ENCODE measurements at regions not wholly inside any gene's neighbourhood (a gene's known extent, or its start where the extent isn't known, plus 50 kb on each side); places are given as distances from the start of the nearest gene placed in this dataset.

DNA sequence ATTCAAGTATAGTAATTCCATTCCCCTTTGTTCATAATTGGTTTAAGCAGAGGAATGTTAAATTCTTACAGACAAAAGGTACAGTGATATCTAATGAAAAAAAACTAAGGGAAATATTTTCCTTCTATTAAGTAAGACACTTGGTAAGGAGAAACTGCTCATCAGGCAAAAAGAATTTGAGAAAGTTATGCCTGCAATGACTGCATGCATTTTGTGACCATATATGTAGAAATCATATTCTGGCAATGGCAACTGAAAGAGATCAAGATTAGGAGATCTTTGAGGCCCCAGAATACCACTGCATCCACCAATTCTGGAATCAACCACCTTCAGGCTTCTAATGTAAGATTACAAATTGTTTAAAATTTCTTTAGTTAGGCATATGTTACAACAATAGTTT is 364.8 kb downstream of the PCDH10 start:
- ChIA-PET POLR2A (no interaction called here), CTCF (no interaction called here)
- TF ChIP-seq ELF4 (IDR thresholded peaks at IDR 0.05) (no peak), HDGF (IDR thresholded peaks at IDR 0.05; ENCODE audit: borderline replicate concordance) (no peak), TARDBP (IDR thresholded peaks at IDR 0.05) (no peak), SP1 (IDR thresholded peaks at IDR 0.05) (no peak), L3MBTL2 (conservative IDR thresholded peaks at IDR 0.05) (no peak), ZNF384 (IDR thresholded peaks at IDR 0.05) (no peak), NFRKB (IDR thresholded peaks at IDR 0.05) (no peak), BHLHE40 (IDR thresholded peaks at IDR 0.05; ENCODE audit: borderline replicate concordance) (no peak), FOXK2 (IDR thresholded peaks at IDR 0.05) (no peak), CTBP1 (IDR thresholded peaks at IDR 0.05; ENCODE audit: borderline replicate concordance) (no peak), SUZ12 (IDR thresholded peaks at IDR 0.05) (no peak), ARNT (IDR thresholded peaks at IDR 0.05) (no peak), FOXA1 (IDR thresholded peaks at IDR 0.05) (no peak), LEF1 (IDR thresholded peaks at IDR 0.05; ENCODE audit: borderline replicate concordance) (no peak)
- TF ChIP-seq, protein P1, sequence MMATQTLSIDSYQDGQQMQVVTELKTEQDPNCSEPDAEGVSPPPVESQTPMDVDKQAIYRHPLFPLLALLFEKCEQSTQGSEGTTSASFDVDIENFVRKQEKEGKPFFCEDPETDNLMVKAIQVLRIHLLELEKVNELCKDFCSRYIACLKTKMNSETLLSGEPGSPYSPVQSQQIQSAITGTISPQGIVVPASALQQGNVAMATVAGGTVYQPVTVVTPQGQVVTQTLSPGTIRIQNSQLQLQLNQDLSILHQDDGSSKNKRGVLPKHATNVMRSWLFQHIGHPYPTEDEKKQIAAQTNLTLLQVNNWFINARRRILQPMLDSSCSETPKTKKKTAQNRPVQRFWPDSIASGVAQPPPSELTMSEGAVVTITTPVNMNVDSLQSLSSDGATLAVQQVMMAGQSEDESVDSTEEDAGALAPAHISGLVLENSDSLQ (IDR thresholded peaks at IDR 0.05): no peak
- no peak for DNase-seq (ENCODE audit: extremely low spot score)

DNA sequence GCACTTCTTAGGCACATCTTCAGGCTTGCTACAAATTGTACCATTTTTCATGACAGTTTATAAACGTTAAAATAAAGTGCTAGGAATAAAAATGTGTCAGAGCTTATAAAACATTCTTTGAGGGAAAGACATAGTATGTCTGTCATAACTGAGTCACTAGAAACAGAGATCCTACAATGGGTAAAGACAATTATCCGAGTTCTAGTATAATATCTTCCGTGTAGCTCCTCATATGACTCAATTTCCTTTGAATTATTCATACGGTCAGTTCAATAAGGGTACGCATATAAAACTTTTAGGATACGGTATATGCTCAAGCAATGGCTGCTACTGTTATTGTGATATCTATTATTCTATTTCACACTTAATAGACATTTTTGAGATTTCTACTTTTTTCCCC is 349.1 kb downstream of the PCDH10 start:
- ChIA-PET POLR2A (no interaction called here), CTCF (interaction anchor here (0.7 kb wide), 1 partner anchor 52 kb away, joined by 3 read pairs; no protein-coding TSS in a partner anchor)
- TF ChIP-seq L3MBTL2 (conservative IDR thresholded peaks at IDR 0.05) (no peak), FOXM1 (IDR thresholded peaks at IDR 0.05; ENCODE audit: borderline replicate concordance) (no peak), SUZ12 (IDR thresholded peaks at IDR 0.05) (no peak)
- DNase-seq (ENCODE audit: extremely low spot score): no peak

DNA sequence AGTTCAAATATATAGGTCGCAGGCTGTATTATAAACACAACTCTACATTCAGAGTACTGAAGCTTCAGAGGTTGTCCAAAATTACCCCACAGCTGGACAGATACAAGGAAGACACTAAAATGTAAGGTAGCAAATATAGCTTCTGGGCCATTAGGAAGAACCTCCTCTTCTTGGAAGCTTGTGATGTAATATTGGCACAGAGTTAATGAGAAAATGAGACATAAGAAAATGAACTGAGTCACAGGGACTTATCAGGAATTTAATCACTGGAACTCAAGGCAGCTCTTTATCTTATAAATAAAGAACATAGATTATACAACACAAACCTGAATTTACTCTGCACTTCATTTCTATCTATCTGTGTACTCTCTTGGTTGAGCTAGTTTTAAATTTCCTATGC is 344.7 kb downstream of the PCDH10 start:
- no peak for TF ChIP-seq CTBP1 (IDR thresholded peaks at IDR 0.05; ENCODE audit: borderline replicate concordance)
- TF ChIP-seq FOXK2 (IDR thresholded peaks at IDR 0.05): no peak
- no peak for TF ChIP-seq FOXM1 (IDR thresholded peaks at IDR 0.05; ENCODE audit: borderline replicate concordance)
- TF ChIP-seq, protein P1 (IDR thresholded peaks at IDR 0.05): no peak
- no peak for TF ChIP-seq LEF1 (IDR thresholded peaks at IDR 0.05; ENCODE audit: borderline replicate concordance)
- TF ChIP-seq BHLHE40 (IDR thresholded peaks at IDR 0.05; ENCODE audit: borderline replicate concordance): no peak
- TF ChIP-seq HDGF (IDR thresholded peaks at IDR 0.05; ENCODE audit: borderline replicate concordance): no peak
- no peak for TF ChIP-seq ZNF384 (IDR thresholded peaks at IDR 0.05)
- no peak for TF ChIP-seq TARDBP (IDR thresholded peaks at IDR 0.05)
- TF ChIP-seq FOXA1 (IDR thresholded peaks at IDR 0.05): no peak
- TF ChIP-seq SUZ12 (IDR thresholded peaks at IDR 0.05): no peak
- TF ChIP-seq ELF4 (IDR thresholded peaks at IDR 0.05): no peak
- TF ChIP-seq L3MBTL2 (conservative IDR thresholded peaks at IDR 0.05): no peak
- no peak for TF ChIP-seq ARNT (IDR thresholded peaks at IDR 0.05)
- TF ChIP-seq NFRKB (IDR thresholded peaks at IDR 0.05): no peak
- DNase-seq (ENCODE audit: extremely low spot score): no peak
- ChIA-PET CTCF (no interaction called here), POLR2A (no interaction called here)

DNA sequence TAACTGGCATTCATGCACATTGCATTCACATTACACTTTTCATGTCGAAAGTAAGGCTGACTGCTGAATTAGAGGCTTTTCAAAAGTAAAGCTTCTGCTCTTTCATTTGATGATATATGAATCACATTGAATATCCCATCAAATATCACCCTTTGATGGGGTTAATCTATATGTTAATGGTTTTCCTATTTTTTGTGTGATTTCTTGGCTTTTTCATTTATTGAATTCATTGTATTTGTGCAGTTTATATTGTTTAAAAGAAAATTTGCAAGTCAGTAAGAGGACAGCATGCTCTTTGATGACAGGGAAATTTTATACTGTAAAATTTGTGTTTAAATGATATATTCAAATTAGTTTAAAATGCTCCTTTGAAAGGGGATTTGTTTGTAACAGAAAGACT is 344.1 kb downstream of the PCDH10 start:
- DNase-seq (ENCODE audit: extremely low spot score): no peak
- ChIA-PET POLR2A (no interaction called here), CTCF (no interaction called here)
- TF ChIP-seq FOXM1 (IDR thresholded peaks at IDR 0.05; ENCODE audit: borderline replicate concordance) (no peak), SUZ12 (IDR thresholded peaks at IDR 0.05) (no peak), NFRKB (IDR thresholded peaks at IDR 0.05) (no peak), HDGF (IDR thresholded peaks at IDR 0.05; ENCODE audit: borderline replicate concordance) (no peak), CTBP1 (IDR thresholded peaks at IDR 0.05; ENCODE audit: borderline replicate concordance) (no peak), BHLHE40 (IDR thresholded peaks at IDR 0.05; ENCODE audit: borderline replicate concordance) (no peak), SP1 (IDR thresholded peaks at IDR 0.05) (no peak)
- TF ChIP-seq, protein P1 (IDR thresholded peaks at IDR 0.05): no peak

DNA sequence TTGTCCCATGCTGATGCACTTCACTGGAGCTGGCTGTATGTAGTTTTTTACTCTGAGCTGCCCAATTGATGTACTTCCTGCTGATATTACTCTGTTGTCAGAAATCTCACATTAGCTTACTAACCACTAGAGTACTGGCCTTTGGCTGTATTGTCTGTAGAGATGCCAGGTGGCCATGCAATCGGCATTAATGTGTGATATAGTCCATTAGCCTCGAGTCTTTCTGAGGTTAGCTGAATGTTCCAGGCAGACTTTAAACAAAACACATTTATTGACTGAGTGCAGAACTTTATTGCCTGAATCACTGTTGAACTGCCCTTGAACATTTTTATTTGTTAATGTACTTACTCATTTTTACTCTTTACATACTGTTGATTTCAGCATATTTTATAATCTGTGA is 335.2 kb downstream of the PCDH10 start:
- ChIA-PET POLR2A (interaction anchor here (0.7 kb wide), 1 partner anchor 21 kb away, joined by 3 read pairs; no protein-coding TSS in a partner anchor), CTCF (interaction anchor here (2.2 kb wide), 1 partner anchor 330 kb away, joined by 7 read pairs; no protein-coding TSS in a partner anchor)
- no peak for DNase-seq (ENCODE audit: extremely low spot score)
- TF ChIP-seq, protein P1 (IDR thresholded peaks at IDR 0.05): no peak
- TF ChIP-seq SP1 (IDR thresholded peaks at IDR 0.05) (no peak), FOXK2 (IDR thresholded peaks at IDR 0.05) (no peak), NFRKB (IDR thresholded peaks at IDR 0.05) (no peak), L3MBTL2 (conservative IDR thresholded peaks at IDR 0.05) (no peak), TARDBP (IDR thresholded peaks at IDR 0.05) (no peak), ARNT (IDR thresholded peaks at IDR 0.05) (no peak), LEF1 (IDR thresholded peaks at IDR 0.05; ENCODE audit: borderline replicate concordance) (no peak), FOXA1 (IDR thresholded peaks at IDR 0.05) (no peak), FOXM1 (IDR thresholded peaks at IDR 0.05; ENCODE audit: borderline replicate concordance) (no peak), BHLHE40 (IDR thresholded peaks at IDR 0.05; ENCODE audit: borderline replicate concordance) (no peak), HDGF (IDR thresholded peaks at IDR 0.05; ENCODE audit: borderline replicate concordance) (no peak), ZNF384 (IDR thresholded peaks at IDR 0.05) (no peak), ELF4 (IDR thresholded peaks at IDR 0.05) (no peak), CTBP1 (IDR thresholded peaks at IDR 0.05; ENCODE audit: borderline replicate concordance) (no peak), SUZ12 (IDR thresholded peaks at IDR 0.05) (no peak)

Data from HEK293T (cell line).